ENCODE measurements at regions not wholly inside any gene's neighbourhood (a gene's known extent, or its start where the extent isn't known, plus 50 kb on each side); places are given as distances from the start of the nearest gene placed in this dataset.

- DNase-seq (ENCODE audit: low read depth), result no peak
- no peak for TF ChIP-seq CTCF (IDR thresholded peaks at IDR 0.05; ENCODE audit: control insufficient read depth, insufficient read depth, low read depth, low read length, missing control alignments)
- no peak overlapping the region for H3K4me3 ChIP-seq (ENCODE audit: control insufficient read depth, low read depth, low read length)
Measured at GRCh38 chr9:106766616-106767015, 96.3 kb upstream of the ZNF462 start.

DNA sequence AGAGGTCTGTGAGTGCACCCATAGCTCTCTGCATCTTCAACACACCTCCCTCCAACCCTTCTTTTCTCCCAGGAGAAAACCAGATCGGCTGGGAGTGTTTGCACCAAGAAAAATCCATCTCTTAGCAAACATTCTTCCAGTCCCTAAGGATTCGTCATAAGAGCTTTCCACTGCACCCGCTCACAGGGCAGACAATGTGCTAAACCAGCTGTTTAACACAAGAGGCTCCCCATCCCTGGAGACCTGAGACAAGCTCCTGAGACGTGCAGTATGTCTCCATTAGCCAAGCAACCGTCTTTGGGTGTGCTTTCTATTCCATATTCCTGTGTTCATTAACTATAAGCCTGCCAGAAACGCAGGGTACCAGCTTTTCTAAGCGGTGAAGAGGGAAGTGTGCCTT is 93.6 kb upstream of the ZNF462 start:
- no peak for DNase-seq (ENCODE audit: low read depth)
- TF ChIP-seq CTCF (IDR thresholded peaks at IDR 0.05; ENCODE audit: control insufficient read depth, insufficient read depth, low read depth, low read length, missing control alignments), result no peak
- no peak overlapping the region for H3K4me3 ChIP-seq (ENCODE audit: control insufficient read depth, low read depth, low read length)

DNA sequence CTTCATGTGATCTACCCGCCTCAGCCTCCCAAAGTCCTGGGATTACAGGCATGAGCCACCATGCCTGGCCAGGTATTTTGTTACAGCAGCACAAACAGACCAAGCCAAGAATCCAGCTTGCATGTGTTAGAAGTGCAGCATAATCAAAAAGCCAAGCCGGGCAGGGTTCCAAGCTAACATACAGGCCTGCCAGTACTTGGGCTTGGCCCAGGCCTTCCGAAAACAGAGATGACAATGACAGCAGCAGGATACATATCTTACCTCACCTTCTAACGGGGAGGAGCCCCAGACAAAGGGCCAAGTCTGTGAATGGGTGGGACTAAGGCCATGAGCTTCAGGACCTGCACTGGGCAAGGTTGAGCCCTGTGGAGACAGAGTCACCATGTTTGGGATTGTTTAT is 91.4 kb upstream of the ZNF462 start:
- no peak overlapping the region for H3K4me3 ChIP-seq (ENCODE audit: control insufficient read depth, low read depth, low read length)
- DNase-seq (ENCODE audit: low read depth), result no peak
- TF ChIP-seq CTCF (IDR thresholded peaks at IDR 0.05; ENCODE audit: control insufficient read depth, insufficient read depth, low read depth, low read length, missing control alignments), result no peak

DNA sequence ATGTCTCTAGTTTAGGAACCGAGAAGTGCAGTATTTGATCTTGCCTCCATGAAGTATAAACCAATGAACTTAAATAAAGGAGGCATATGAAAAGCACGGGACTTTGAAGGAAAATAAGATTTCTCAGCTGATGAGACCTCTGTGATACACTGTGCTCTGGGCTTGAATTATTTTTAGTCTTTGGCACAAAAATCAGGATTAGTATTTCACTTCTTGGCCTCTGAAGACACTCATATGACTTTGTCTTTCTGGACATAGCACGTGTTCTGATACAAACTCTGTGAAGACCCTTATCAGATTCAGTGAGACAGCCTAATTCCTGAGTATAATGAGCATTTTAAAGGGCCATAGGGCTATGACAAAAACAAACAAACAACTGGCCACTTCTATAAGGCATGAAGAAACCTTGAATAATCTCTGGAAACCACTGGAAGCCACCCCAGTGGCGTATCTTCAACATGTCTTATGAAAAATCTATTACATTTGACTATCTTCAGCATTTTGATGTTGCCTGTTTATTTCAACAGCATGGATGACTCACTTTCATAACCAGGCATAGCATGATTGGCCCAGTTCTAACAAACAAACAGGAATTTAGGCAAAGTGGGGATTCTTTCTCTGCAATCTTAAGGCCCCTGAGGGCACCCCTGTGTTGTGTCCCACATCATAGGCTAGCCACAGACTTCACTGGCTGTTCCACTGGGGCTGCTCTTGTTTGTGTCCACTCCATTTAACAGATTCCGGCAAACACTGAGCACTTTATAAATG is 90.3 kb upstream of the ZNF462 start:
- DNase-seq (ENCODE audit: low read depth), result no peak
- no peak overlapping the region for H3K4me3 ChIP-seq (ENCODE audit: control insufficient read depth, low read depth, low read length)
- no peak for TF ChIP-seq CTCF (IDR thresholded peaks at IDR 0.05; ENCODE audit: control insufficient read depth, insufficient read depth, low read depth, low read length, missing control alignments)

- H3K4me3 ChIP-seq (ENCODE audit: control insufficient read depth, low read depth, low read length), result no peak overlapping the region
- DNase-seq (ENCODE audit: low read depth), result no peak
- no peak for TF ChIP-seq CTCF (IDR thresholded peaks at IDR 0.05; ENCODE audit: control insufficient read depth, insufficient read depth, low read depth, low read length, missing control alignments)
Measured at GRCh38 chr9:106773750-106774149, 89.2 kb upstream of the ZNF462 start.

DNA sequence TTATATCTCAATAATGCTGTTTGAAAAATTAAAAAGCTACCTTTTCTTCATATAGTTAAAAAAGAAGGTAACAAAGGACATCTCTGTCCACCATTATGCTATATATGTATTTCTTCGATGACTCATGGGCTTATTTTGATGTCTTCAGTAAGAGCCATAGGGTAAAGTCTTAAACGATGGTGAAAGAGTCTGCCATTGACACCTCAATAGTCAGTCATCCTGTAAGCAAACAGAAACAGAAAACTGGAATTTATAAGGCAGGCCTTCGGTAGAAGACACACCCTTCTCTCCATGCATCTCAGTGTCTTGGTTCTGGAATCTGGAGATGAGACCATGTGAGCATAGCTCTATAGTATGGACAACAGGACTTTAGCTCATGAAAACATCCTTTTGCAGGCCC is 87.0 kb upstream of the ZNF462 start:
- DNase-seq (ENCODE audit: low read depth), result no peak

More for the DNA sequence above, 87.0 kb upstream of the ZNF462 start:
- no peak for TF ChIP-seq CTCF (IDR thresholded peaks at IDR 0.05; ENCODE audit: control insufficient read depth, insufficient read depth, low read depth, low read length, missing control alignments)
- H3K4me3 ChIP-seq (ENCODE audit: control insufficient read depth, low read depth, low read length), result no peak overlapping the region
